Neural cell (in vitro differentiated cells): ENCODE measurements at regions not wholly inside any gene's neighbourhood (a gene's known extent, or its start where the extent isn't known, plus 50 kb on each side); places are given as distances from the start of the nearest gene placed in this dataset.

Experiments
- H2AFZ ChIP-seq: fragments of 200-600, 300-800 bp; sonication (generic), shearing (Covaris generic); 2 replicates; pipeline ENCODE4 v1.6.0; 2014; ENCODE audit warnings: low read depth, mild to moderate bottlenecking, antibody characterized with exemption, low read length, moderate library complexity
- H3F3A ChIP-seq: fragments of 200-600 bp; shearing (Covaris generic); 2 replicates; pipeline ENCODE4 v1.6.1; 2016; ENCODE audit warnings: mild to moderate bottlenecking, moderate library complexity, mixed read lengths, antibody characterized with exemption, low read length; ENCODE audit not compliant: insufficient read depth, poor library complexity, severe bottlenecking
- H3K27ac ChIP-seq: fragments of 200-600, 300-800 bp; sonication (generic), shearing (Covaris generic); 2 replicates; pipeline ENCODE4 v1.5.1; 2014; ENCODE audit warnings: mild to moderate bottlenecking, low read length, moderate library complexity
- H3K27me3 ChIP-seq: fragments of 300-800, 200-600 bp; sonication (generic), shearing (Covaris generic); 2 replicates; pipeline ENCODE4 v1.6.0; 2014; ENCODE audit warnings: mild to moderate bottlenecking, low read depth, low read length, moderate library complexity; ENCODE audit not compliant: insufficient read depth
- H3K36me3 ChIP-seq: fragments of 300-800, 200-600 bp; sonication (generic), shearing (Covaris generic); 2 replicates; pipeline ENCODE4 v1.5.1; 2014; ENCODE audit warnings: mild to moderate bottlenecking, antibody characterized with exemption, low read length, moderate library complexity; ENCODE audit not compliant: insufficient read depth
- H3K4me2 ChIP-seq: fragments of 300-800, 200-600 bp; sonication (generic), shearing (Covaris generic); 2 replicates; pipeline ENCODE4 v1.6.0; 2014; ENCODE audit warnings: mild to moderate bottlenecking, low read length
- H3K4me3 ChIP-seq: fragments of 300-800, 200-600 bp; sonication (generic), shearing (Covaris generic); 2 replicates; pipeline ENCODE4 v1.5.1; 2014; ENCODE audit warnings: mild to moderate bottlenecking, low read length, moderate library complexity
- H3K79me2 ChIP-seq: fragments of 200-600 bp; shearing (Covaris generic); replicated peaks from 2 replicates; pipeline ENCODE4 v1.6.0; 2014; ENCODE audit warnings: mild to moderate bottlenecking, low read length, moderate library complexity; ENCODE audit not compliant: insufficient read depth
- H3K9ac ChIP-seq: fragments of 300-800, 200-600 bp; sonication (generic), shearing (Covaris generic); 2 replicates; pipeline ENCODE4 v1.6.1; 2016; ENCODE audit warnings: mild to moderate bottlenecking, low read length, mixed read lengths
- H3K9me2 ChIP-seq: fragments of 200-600 bp; shearing (Covaris generic); 2 replicates; pipeline ENCODE4 v1.6.1; 2016; ENCODE audit warnings: mild to moderate bottlenecking, low read length, mixed read lengths; ENCODE audit not compliant: insufficient read depth
- H3K9me3 ChIP-seq: fragments of 200-600, 300-800 bp; sonication (generic), shearing (Covaris generic); 2 replicates; pipeline ENCODE4 v1.6.1; 2016; ENCODE audit warnings: mild to moderate bottlenecking, mixed run types, low read length, moderate library complexity, mixed read lengths
- H4K20me1 ChIP-seq: fragments of 200-600 bp; shearing (Covaris generic); 2 replicates; pipeline ENCODE4 v1.6.1; 2016; ENCODE audit warnings: mild to moderate bottlenecking, mixed run types; ENCODE audit not compliant: insufficient read depth
- EP300 ChIP-seq: fragments of 450-650 bp; conservative IDR thresholded peaks from 2 replicates; pipeline ENCODE4 v1.6.1; 2014; ENCODE audit warnings: antibody characterized with exemption, mild to moderate bottlenecking, moderate library complexity; ENCODE audit not compliant: poor library complexity, severe bottlenecking
- EZH2 ChIP-seq: fragments of 200-600, 300-800 bp; shearing (Covaris generic), sonication (generic); IDR thresholded peaks from 2 replicates; pipeline ENCODE4 v1.6.1; 2014; ENCODE audit warnings: antibody characterized with exemption, low read length, borderline replicate concordance, mild to moderate bottlenecking; ENCODE audit not compliant: insufficient read depth, poor library complexity, severe bottlenecking
- MXI1 ChIP-seq: fragments of 450-650 bp; conservative IDR thresholded peaks from 2 replicates; pipeline ENCODE4 v1.6.1; 2014; ENCODE audit warnings: antibody characterized with exemption, mild to moderate bottlenecking; ENCODE audit not compliant: poor library complexity, severe bottlenecking
- POLR2AphosphoS5 ChIP-seq: IDR thresholded peaks from 2 replicates; pipeline ENCODE4 v1.6.1; 2012
- RAD21 ChIP-seq: fragments of 450-650 bp; conservative IDR thresholded peaks from 2 replicates; pipeline ENCODE4 v1.6.1; 2014; ENCODE audit warnings: antibody characterized with exemption, mild to moderate bottlenecking, moderate library complexity
- SMC3 ChIP-seq: fragments of 450-650 bp; conservative IDR thresholded peaks from 2 replicates; pipeline ENCODE4 v1.6.1; 2014; ENCODE audit warnings: antibody characterized with exemption, mild to moderate bottlenecking, moderate library complexity; ENCODE audit not compliant: poor library complexity
- TAF1 ChIP-seq: IDR thresholded peaks from 2 replicates; pipeline ENCODE4 v1.6.1; 2012; ENCODE audit warnings: low read depth
- TF ChIP-seq, protein P1 (sequence below): fragments of 450-650 bp; IDR thresholded peaks from 2 replicates; pipeline ENCODE4 v1.5.1; 2014; ENCODE audit warnings: antibody characterized with exemption, mild to moderate bottlenecking, moderate library complexity; ENCODE audit not compliant: poor library complexity, severe bottlenecking
- TF ChIP-seq, protein P2 (sequence below): IDR thresholded peaks from 2 replicates; pipeline ENCODE4 v1.6.1; 2012; ENCODE audit warnings: borderline replicate concordance

DNA sequence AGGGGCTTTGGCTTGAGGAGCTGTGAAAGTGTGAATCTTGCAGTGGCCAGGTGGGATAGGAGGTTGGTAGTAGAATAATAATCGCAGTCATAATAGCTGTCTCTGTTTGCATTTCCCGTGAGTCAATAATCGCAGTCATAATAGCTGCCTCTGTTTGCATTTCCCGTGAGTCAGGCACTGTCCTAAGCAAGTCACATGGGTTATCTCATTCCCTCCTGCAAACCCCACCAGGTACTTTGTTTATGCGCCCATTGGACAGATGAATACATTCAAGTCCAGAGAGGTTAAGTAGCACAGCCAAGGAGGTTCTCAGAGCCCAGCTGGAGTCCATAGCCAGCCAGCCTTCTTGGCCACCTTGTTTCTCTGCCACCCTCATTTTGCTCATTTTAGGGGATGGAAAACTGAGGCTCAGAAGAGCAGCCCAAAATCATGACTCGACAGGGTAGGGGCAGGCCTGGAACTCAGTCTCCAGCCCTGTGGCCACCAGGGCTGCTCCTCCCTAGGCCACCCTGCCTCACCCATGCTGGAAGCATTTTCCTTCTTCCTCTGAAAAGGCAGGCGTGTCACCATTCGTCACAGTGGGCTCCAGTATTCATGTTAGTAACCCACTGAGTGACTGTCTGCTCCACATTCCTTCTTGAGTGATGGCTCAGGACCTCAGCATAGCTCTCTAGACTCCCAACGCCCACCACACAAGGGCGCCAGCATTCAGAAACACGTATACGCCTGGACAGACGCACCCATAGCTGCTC, 206.2 kb downstream of the URI1 start:
- Histone ChIP-seq H3K4me3 (no peak overlapping the region), H3K4me2 (no peak overlapping the region), H3K36me3 (no peaks in the 10 kb centered on the region), H4K20me1 (no peaks in the 10 kb centered on the region), H3K9me2 (no peaks in the 10 kb centered on the region), H3K79me2 (no peaks in the 10 kb centered on the region), H3F3A (no peaks in the 10 kb centered on the region), H3K9me3 (no peaks in the 10 kb centered on the region), H3K9ac (no peak overlapping the region), H3K27me3 (no peaks in the 10 kb centered on the region), H2AFZ (no peak overlapping the region), H3K27ac (no peak overlapping the region)
- TF ChIP-seq POLR2AphosphoS5 (no peak), EZH2 (no peak), TAF1 (no peak), EP300 (no peak), MXI1 (no peak), SMC3 (no peak), RAD21 (no peak)
- TF ChIP-seq, protein P1, sequence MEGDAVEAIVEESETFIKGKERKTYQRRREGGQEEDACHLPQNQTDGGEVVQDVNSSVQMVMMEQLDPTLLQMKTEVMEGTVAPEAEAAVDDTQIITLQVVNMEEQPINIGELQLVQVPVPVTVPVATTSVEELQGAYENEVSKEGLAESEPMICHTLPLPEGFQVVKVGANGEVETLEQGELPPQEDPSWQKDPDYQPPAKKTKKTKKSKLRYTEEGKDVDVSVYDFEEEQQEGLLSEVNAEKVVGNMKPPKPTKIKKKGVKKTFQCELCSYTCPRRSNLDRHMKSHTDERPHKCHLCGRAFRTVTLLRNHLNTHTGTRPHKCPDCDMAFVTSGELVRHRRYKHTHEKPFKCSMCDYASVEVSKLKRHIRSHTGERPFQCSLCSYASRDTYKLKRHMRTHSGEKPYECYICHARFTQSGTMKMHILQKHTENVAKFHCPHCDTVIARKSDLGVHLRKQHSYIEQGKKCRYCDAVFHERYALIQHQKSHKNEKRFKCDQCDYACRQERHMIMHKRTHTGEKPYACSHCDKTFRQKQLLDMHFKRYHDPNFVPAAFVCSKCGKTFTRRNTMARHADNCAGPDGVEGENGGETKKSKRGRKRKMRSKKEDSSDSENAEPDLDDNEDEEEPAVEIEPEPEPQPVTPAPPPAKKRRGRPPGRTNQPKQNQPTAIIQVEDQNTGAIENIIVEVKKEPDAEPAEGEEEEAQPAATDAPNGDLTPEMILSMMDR, result no peak
- TF ChIP-seq, protein P2, sequence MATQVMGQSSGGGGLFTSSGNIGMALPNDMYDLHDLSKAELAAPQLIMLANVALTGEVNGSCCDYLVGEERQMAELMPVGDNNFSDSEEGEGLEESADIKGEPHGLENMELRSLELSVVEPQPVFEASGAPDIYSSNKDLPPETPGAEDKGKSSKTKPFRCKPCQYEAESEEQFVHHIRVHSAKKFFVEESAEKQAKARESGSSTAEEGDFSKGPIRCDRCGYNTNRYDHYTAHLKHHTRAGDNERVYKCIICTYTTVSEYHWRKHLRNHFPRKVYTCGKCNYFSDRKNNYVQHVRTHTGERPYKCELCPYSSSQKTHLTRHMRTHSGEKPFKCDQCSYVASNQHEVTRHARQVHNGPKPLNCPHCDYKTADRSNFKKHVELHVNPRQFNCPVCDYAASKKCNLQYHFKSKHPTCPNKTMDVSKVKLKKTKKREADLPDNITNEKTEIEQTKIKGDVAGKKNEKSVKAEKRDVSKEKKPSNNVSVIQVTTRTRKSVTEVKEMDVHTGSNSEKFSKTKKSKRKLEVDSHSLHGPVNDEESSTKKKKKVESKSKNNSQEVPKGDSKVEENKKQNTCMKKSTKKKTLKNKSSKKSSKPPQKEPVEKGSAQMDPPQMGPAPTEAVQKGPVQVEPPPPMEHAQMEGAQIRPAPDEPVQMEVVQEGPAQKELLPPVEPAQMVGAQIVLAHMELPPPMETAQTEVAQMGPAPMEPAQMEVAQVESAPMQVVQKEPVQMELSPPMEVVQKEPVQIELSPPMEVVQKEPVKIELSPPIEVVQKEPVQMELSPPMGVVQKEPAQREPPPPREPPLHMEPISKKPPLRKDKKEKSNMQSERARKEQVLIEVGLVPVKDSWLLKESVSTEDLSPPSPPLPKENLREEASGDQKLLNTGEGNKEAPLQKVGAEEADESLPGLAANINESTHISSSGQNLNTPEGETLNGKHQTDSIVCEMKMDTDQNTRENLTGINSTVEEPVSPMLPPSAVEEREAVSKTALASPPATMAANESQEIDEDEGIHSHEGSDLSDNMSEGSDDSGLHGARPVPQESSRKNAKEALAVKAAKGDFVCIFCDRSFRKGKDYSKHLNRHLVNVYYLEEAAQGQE, result no peak

DNA sequence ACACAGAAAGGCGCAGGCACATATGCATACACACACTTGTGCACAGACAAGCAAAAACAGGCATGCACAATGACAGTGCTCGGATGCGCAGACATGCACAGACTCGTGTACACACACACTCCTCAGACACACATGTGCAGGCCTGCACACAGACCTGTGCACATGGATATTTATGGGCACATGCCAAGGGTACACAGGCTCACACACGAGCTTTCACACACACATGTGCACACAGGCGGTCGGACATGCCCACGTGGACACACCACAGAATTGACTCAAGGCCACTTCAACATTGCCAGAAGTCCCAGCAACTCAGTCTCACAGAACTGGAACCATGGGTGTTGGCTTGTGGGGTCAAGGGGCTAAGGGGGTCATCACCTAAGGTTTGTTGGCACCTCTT, 206.8 kb downstream of the URI1 start:
- H3K9me2 ChIP-seq, result no peaks in the 10 kb centered on the region
- H3K36me3 ChIP-seq, result no peaks in the 10 kb centered on the region
- H3K9me3 ChIP-seq, result no peaks in the 10 kb centered on the region
- H3K79me2 ChIP-seq, result no peaks in the 10 kb centered on the region
- no peak overlapping the region for H3K4me3 ChIP-seq
- TF ChIP-seq POLR2AphosphoS5, result no peak
- H2AFZ ChIP-seq, result no peak overlapping the region
- H3K9ac ChIP-seq, result no peak overlapping the region
- no peaks in the 10 kb centered on the region for H3F3A ChIP-seq
- no peaks in the 10 kb centered on the region for H4K20me1 ChIP-seq
- H3K27me3 ChIP-seq, result no peaks in the 10 kb centered on the region
- H3K4me2 ChIP-seq, result no peak overlapping the region
- H3K27ac ChIP-seq, result no peak overlapping the region
